HuH-7.5 (cell line): ENCODE measurements at regions not wholly inside any gene's neighbourhood (a gene's known extent, or its start where the extent isn't known, plus 50 kb on each side); places are given as distances from the start of the nearest gene placed in this dataset.

ENCODE experiments used
- DNase-seq: peaks from one replicate; pipeline ENCODE4 v3.0.0; 2011; ENCODE audit warnings: low spot score

DNA sequence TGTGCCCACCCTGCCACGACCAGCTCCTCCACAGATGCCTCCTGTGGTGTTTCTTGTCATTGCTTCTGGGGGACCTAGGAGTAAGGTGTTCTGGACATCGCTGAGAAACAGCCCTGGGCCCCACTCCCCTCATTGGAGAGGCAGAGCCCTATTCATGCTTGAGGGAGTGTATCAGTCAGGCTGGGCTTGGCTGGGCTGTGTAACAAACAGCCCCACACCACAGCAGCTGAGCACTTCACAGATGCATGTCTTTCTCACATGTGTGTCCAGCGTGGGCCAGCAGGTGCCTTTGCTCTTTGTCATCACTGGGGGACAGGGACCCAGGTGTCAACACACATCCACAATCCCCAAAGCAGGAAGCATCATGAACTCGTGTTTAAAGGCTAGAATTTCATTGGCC lies 65.1 kb upstream of the FBRSL1 start:
- DNase-seq: no peak

GRCh38 chr12:132423820-132424645 lies 65.9 kb upstream of the FBRSL1 start:
- no peak for DNase-seq

DNA sequence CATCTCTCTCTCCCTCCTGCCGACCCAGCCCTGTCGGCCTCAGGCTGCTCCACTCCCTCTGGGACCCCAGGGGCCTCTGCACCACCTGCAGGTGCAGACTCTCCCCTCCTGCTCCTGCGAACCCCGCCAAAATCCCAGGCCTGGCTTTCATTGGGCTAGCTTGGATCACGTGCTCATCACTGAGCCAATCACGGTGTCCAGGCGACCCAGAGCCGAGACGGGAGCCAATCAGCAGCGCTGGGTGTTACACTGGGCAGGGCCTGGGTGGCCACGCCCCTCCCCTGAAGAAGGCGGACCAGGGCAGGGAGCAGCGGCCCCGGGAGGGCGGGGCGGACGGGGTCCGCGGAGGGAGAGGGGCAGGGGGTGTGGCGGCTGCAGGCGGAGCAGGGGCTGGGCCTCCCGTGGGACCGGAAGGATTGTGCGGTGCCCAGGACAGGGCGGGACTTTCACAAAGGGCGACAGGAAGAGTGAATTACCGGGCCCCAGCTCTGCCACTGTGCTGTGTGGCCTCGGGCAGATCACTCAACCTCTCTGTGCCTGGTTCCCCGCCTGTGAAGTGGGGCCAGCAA lies 66.6 kb upstream of the FBRSL1 start:
- no peak for DNase-seq

- no peak for DNase-seq
These were observed 67.4 kb upstream of the FBRSL1 start for GRCh38 chr12:132422381-132423043.

DNA sequence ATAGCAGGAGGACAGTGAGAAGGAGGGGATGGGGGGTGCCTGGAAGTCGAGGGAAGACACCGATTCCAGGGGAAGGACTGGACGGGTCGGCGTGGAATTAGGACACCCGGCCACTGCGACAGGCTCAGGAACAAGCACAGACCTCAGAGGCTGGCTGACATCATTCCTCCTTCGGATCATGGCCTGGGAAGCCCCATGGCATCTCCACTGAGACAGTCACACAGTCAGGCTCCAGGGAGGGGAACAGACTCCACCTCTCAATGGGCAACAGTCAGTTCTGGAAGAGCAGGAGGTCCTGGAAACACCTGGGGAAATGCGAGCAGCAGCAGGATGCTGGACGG lies 67.9 kb upstream of the FBRSL1 start:
- DNase-seq: no peak

- no peak for DNase-seq
These were observed 70.2 kb upstream of the FBRSL1 start for GRCh38 chr12:132419631-132420246.

GRCh38 chr12:132418393-132418925 lies 71.5 kb upstream of the FBRSL1 start:
- DNase-seq: no peak

DNA sequence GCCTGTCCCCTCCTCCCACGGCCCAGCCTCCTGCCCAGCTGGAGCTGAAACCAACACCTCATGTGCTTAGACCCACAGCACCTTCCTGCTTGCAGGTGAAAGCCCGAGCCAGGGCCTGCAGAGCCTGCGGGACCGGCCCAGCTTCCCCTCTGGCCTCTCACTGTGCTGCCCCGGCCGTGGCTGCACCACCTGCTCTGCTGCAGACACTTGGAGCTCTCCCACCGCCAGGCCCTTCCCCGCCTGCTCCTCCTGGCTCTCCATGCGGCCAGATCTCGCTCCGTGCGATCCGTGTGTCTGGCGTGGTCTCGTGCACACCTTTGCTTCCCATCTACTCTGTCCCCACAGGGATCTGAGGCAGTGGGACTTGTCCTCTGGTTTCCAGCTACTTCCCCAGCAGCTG lies 72.2 kb upstream of the FBRSL1 start:
- DNase-seq: no peak

DNA sequence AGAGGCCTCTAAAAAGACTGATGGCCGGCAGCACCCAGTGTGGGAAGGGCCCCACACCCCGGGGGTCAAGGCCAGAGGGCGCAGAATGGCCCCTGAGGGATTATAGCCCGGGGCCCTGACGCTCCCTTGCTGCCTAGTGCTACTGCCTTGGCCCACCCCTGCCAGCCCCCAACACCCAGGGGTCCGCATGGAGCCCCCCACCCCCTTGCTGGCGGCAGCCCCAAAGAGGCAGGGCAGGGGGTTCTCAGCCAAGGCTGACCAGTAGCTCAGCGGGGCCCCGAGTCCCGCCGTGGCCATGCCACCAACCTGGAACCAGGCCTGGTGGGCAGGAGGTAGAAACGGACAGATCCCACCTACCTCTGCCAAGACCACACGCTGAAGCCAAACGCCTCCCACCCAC lies 73.1 kb upstream of the FBRSL1 start:
- no peak for DNase-seq

GRCh38 chr12:132416121-132416673 lies 73.8 kb upstream of the FBRSL1 start:
- DNase-seq: no peak

GRCh38 chr12:132415327-132416120 lies 74.4 kb upstream of the FBRSL1 start:
- DNase-seq: no peak

DNA sequence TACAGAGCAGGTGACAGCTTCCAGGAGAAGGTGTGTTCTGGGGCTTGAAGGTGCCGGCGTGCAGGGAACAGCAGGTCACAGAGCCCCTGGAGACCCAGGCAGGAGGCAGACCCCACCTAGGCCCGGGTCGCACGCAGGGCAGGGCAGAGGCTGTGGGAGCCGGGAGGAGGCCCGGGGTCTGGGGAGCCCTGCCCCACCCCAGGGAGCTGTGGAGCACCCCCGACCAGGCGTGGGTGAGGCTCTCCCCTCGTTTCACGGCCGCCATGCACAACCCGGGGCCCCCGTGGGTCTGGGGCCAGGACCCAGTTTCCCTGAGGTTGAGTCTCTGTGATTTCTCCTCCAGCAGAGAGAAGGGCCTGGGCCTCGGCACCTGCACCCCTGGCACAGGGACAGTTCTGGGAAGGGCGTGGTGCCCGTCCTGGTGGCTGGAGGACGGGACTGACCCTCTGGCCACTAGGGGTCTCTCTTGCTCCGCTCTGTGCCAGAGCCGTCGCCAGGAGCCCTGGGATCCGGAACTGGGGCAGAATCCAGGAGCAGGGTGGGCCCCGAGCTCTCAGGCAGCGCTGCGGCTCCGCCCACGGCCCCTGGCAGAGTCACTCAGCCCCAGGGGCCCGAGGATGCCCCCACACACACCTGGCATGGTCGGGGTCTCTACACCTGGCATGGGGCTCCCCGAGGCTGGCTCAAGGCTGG lies 75.2 kb upstream of the FBRSL1 start:
- DNase-seq: peak; percentile 92

DNA sequence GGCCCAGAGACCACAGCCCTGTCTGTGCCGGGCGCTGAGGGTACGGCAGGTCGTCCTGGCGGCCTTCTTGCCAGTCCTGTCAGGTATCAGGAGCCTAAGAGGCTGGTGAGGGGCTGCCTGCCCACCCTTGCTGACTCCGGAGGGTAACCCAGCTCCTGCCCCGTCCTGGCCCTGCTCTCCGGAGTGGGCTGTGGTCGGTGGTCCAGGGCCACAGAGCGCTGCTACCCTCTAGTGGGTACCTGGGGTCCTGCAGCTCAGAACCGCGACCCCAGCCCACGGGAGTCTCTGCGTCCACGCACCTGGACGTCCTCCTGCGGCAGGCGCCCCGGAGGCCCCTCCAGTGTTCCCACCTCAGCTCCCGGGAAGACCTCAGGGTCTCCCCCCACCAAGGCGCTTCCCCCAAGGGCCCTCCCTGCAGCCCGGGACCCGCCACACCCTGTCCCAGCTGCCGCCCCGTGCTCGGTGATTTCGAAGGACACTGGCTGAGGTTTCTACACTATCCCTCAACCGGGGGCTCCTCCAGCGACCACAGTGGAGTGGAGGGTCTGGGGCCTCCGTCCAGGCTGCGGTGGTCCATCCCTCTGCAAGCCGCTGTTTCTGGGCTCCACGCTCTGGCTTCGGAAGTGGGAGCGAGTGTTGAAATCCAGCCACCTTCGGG lies 75.9 kb upstream of the FBRSL1 start:
- no peak for DNase-seq

DNA sequence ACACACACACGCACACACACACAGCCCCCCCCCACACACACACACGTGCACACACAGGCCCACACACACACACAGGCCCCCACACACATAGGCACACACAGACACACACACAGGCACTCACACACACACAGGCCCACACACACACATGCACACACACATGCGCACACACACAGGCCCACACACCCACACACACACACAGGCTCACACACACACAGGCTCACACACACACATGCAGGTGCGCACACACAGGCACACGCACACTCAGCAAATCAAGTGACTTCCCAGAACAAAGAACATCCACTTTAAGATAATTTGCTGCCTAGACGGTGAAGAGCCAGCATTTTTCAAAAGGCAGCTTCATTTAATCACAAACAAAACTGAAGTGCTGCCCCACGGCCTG lies 78.5 kb upstream of the FBRSL1 start:
- DNase-seq: no peak

DNA sequence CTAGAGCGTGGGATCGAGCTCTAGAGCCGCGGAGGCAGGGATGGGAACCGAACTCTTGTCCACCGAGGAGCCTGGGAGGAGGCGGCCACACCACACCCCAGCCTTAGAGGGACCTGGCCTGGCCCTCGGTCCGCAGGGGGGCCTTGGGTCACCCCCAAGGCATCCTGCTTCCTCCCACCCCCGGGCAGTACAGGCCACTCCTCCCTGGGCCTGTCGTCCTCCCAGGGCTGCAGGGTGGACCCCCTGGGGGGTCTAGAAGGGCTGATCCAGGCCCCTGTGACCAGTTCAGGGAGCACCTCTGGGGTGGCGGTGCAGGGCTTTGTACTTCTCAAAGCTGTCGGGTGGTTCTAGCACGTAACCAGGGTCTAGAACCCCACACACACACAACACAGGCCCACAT lies 79.1 kb upstream of the FBRSL1 start:
- DNase-seq: no peak

DNA sequence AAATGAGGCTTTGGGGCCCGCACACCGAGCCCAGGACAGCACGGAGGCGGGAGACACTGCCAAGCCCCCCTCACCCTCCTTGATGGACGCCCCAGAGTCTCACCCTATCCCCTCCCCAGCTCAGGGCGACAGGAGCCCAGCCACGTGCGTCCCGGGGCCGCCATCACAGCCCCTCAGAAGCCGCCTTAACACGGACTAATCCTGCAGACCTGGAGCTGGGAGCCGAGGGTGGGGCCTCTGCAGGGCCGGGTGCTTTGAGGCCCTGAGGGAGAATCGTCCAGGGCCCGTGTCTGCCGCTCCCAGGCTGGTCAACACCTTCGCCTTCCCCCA lies 79.7 kb upstream of the FBRSL1 start:
- no peak for DNase-seq

DNA sequence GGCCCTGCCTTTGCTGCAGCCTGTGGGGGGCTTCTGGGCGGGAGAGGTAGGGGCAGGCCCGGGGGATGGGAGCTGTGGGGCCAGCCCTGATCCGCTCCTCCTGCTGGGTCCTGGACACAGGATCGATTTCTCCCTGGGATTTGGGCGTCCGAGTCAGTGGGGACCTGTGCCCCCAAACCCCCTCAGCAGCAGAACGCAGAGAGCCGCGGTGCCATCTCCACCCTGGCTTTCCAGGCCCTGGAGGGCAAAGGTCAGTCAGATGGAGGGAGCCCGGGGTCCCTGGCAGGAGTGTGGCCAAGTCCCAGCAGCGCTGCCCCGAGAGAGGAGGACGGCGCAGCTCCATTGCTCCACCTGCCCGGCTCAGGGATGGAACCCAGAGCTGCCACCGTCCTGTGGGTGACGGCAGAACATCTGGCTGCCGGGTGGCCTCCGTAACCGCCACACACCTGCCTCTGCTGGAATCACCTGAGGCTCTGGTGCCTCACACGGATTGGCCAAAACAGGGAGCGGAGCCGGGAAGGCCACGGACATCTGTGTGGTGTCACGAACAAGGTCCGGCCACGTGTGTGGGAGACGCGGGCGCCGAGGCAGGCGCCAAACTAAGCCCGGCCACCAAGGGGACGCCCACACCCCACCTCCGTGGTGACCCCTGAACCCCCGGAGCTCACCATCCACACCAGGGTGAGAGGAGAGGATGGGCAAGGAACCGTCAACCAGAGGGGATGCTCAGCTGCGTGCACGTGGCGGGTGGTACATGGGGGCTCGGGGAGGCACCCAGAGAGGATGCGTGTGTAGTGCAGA lies 80.3 kb upstream of the FBRSL1 start:
- DNase-seq: no peak

DNA sequence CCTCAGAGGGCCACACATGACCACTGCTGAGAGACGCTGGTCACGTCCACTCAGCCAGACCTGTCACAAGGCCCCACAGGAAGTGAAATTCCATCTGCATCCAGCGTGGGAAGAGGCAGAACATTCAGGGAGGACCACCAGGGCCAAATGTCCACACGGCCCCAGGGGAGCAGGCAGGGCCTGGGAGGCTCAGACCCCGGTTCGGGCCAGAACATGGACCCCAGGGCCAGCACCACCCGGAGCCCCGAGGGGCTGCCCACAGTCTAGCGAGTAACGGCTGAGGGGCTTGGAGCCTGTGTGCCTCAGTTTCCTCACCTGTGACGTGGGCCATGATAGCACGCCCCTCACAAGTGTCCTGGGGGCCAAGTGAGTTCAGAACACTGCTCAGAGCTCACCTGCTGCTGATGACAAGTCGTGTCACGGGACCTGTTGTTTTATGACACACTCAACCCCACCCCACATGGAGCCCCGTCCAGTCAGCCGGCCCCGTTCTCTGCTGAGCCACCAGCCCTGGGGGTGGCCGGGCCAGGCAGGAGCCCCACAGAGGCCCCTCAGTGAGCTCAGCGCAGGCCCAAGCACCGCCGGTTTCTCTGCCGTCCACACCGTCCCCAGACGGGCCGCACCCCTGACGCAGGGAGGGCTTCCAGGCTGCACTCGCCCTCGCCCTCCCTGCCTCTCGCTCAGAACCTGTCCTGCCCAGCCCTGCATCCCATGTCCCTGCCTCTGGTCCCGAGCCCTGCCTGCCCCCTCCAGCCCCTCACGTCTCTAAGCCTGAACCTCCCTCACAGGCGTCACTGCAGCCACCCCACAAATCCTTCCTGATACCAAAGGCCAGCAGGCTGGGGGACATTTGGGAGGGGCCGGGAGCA lies 79.5 kb upstream of the GALNT9 start:
- no peak for DNase-seq

- DNase-seq: no peak
These were observed 78.6 kb upstream of the GALNT9 start for GRCh38 chr12:132407992-132408391.
